ENCODE measurements at regions not wholly inside any gene's neighbourhood (a gene's known extent, or its start where the extent isn't known, plus 50 kb on each side); places are given as distances from the start of the nearest gene placed in this dataset.

DNA sequence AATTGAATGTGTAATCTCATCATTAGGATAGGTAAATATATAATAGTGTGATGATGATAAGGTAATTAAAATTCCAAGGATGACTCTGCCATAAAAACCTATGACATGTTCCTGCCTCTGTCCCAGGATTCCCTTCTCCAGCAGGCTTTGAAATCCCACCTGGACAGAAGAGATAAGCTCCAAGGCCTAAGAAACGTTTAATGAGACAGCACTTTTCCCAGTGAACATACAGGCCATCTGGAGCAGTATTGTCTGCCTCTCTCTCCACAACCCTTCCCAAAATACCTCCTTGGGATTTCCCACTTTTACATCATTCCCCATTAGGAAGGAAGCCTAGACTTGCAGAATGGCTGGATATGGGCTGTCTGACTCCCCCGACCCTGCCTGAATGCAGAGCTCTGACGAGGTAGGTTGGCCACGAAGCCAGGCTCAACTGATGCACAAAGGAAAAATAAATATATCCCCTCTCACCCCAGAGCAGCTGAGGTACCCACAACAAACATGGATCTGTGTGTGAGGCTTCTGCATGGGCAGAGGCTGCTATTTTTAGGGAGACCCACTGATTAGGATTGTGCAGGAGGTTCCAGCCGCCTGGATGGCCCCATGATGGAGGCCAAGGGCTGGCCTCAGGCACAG is 71.0 kb downstream of the TMPRSS5 start:
- DNase-seq, result no peak

DNA sequence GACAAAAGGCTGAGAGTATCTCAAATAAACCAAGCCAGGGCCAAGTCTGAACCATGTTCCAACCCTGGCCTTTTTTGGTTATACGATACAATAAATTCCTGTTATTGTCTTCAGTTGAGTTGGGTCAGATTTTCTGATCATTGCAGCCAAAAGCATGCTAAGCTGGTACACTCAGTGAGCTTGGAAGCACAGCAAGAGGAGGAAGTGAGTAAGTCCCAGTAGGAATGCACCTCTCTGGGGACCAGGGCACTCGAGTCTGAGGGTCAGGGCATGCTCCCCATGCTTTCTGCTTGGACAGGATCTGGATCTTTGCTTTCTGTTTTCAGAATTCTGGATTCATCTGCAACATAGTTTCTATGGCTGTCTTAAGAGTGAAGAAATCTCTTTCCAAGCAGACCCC is 73.1 kb downstream of the TMPRSS5 start:
- no peak for DNase-seq

DNA sequence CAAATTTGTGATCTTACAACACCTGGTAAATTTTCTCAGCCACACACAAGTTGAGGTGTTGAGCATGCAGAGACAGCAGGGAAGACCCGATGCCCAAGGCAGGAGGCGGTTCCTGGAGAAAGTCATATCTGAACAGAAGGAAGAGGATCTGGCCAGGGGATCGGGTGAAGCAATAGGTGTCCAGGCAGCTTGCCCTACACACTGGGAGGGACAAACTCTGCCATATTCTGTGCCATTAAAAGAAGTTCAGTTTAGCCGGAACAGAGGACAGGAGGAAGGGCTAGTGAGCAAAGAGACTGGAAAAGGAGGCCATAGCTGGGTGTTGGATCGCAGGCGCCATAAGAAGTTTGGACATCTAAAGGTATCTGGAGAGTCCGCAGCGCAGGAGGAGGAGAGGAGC is 76.5 kb downstream of the TMPRSS5 start:
- DNase-seq, result no peak

DNA sequence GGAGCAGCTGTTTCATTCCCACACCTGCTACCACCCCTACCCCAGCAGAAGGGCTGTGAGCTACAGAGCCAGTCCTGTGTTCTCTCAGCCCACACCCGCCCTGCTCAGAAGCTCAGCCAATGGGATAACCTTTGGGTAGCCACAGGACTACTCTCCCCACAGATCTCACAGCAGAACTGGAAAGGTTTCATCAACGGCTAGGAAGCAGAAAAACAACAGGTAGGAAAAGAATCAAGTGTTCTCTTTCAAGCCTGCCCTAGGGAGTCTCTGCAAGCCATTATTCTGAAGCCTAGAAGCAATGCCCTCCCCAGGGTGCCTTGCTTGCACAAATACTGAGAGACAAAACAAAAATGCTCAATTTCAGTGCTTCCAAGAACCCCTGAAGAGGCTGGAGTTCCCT is 77.2 kb downstream of the TMPRSS5 start:
- no peak for DNase-seq

DNA sequence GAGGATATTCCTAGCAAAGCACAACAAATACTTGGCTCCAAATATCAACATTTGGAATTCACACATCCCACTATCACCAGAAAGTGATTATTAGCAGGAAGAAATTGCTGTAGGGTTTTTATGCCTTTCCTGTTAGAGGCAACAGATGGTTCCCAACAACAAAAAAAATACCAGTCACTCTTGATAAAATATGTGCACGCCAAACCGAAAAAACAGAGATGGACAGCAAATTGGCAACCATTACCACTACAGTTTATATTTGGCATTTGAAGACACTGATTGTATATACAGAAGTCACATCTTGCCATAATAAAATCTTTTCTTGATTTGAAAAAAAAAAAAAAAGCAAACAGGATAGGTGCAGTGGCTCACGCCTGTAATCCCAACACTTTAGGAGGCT is 78.2 kb downstream of the TMPRSS5 start:
- DNase-seq, result no peak

DNA sequence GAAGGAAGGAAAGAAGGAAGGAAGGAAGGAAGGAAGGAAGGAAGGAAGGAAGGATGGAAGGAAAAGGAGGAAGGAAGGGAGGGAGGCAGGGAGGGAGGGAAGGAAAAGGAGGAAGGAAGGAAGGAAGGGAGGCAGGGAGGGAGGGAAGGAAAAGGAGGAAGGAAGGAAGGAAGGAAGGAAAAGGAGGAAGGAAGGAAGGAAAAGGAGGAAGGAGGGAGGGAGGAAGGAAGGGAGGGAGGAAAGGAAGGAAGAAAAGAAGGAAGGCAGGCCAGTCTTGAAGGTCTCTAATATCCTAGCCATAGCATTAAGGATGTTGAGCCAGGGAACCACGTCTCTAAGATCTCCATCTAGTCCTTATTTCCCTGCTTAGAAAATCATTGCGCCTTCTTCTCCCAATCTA is 78.8 kb downstream of the TMPRSS5 start:
- DNase-seq, result no peak

DNA sequence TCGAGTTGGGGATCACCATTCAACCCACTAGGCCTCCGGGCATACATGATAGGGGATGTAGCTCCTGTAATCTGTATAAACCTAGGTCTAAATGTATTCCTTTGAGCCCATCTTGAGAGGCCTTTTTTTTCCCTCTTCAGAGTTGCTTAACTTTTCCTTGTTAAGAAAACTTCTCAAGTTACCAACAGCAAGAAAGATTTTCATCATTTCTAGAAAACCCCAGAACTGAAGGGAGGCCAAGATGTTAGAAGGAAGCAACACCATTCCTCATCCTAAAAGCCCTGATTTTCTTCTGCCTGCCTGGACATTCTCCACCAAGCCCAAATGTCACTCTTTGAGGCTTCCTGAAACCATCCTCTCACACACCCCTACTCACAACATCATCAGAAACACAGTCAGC is 79.4 kb downstream of the TMPRSS5 start:
- no peak for DNase-seq

DNA sequence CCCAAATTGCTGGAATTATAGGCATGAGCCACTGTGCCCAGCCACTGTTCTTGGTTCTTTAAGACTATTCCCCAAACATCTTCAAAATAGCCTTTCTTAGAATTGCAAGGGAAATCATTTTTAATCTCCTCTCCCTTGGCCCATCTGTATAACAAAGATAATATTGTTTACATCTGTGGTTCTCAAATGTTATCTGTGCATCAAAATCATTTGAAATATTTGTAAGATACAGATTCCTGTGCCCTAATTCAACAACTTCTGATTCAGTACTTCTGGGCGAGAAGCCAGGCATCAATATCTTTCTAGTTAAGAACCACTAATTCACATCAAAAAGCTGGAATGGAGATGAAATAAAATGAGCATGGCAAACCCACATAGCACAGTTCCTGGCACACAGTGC is 83.0 kb downstream of the TMPRSS5 start:
- no peak for DNase-seq

DNA sequence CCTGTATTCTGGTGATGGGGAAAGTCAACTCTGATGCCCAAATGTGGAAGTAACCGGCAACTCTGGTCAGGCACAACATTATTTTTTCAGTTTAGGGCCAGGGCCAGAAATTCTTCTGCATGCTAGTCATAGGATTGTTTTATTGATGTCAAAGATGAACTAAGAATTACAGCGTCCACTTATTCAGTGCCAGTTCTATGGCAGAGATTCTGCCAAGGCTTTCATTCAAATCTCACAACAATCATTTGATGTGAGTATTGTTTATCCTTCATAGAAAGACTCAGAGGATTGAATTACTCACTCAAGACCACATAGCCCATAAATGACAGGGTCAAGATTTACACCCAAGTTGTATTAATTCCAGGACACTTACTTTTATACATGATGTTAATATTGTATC is 87.7 kb downstream of the TMPRSS5 start:
- no peak for DNase-seq

DNA sequence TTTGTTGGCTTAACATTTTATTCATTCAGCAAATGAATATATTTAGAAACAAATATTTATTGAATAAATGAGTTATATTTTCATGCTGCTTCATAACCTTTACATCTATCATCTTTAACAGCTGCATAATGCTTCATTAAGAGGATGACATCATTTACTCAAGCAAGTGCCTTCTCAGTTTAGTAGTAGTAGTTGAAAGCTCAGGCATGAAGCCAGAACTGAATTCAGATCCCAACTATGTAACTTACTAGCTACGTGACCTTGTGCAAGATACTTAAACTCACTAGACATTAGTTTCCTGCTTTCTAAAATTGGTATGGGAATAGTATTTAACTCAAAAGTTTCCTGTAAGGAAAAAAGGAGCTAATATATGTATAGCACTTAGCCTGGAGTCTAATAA is 90.3 kb downstream of the TMPRSS5 start:
- DNase-seq, result no peak

DNA sequence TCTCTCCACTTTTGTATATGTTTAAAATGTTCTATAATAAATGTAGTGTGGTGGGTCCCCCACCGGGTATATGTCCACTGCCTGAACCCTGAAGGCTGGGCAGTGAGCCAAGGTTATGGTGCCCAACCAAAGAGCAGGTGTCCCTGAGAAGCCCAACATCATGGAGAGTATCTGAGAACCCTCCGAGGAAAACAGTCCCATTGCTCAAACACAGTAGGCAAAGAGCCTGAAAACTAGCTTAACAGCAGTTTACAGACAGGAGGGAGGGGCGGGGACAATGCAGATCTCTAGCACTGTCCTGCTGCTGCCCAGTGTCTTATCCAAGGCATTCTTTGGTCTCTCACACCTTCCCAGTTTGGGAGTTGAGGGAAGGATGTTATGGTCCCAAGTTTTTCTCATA is 91.0 kb downstream of the TMPRSS5 start:
- DNase-seq, result no peak

DNA sequence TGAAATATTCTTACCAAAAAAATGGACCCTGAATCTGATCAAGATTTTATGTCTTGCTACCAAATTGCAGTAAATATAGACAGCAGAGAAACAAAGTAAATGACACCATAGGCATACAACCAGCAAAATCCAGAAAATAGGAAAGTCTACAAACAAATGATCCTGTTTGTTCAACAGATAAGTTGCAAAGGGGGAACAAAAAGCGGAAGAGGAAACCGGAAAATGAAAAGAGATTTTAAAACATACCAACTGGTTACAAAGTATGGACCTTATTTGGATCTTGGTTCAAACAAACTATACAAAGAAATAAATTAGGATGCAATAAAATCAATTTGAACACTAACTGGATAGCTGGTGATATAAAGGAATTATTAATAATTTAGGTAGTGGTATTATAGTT is 92.0 kb downstream of the TMPRSS5 start:
- no peak for DNase-seq

DNA sequence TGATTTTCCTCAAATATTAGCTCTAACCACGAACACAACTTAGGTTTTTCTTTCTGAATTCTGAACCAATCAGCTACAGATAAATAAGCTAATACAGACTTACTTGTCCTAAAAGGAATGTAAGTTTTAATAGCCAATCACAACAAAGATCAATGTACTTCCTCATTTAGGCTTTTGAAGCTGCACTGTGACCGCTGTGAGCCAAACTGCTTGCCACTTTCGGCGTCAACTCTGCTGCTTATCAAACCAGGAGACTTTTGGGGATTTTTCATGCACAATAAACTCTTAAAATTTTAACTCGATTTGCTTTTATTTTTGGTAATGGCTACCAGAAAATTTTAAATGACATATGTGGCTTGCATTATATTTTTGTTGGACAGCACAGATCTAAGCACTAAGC is 92.5 kb downstream of the TMPRSS5 start:
- DNase-seq, result no peak

DNA sequence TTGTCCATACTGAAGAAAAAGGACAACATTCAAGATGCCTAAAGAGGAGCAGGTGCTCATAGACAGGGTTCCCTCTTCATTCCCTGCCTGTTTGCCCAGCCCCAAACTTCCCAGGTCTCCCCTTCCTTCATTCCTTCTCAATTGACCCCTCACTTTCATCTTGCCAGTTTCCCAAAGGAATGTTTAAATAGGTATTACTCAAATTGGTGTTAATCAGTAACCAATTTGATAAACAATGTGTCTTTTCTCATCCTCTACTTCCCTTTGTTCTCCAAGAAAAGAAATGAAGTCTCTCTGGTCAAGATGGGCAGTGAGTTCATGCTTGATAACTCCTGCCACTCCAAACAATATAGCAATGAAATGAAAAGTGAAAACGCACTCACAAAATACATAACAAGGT is 101.9 kb downstream of the TMPRSS5 start:
- DNase-seq, result no peak

DNA sequence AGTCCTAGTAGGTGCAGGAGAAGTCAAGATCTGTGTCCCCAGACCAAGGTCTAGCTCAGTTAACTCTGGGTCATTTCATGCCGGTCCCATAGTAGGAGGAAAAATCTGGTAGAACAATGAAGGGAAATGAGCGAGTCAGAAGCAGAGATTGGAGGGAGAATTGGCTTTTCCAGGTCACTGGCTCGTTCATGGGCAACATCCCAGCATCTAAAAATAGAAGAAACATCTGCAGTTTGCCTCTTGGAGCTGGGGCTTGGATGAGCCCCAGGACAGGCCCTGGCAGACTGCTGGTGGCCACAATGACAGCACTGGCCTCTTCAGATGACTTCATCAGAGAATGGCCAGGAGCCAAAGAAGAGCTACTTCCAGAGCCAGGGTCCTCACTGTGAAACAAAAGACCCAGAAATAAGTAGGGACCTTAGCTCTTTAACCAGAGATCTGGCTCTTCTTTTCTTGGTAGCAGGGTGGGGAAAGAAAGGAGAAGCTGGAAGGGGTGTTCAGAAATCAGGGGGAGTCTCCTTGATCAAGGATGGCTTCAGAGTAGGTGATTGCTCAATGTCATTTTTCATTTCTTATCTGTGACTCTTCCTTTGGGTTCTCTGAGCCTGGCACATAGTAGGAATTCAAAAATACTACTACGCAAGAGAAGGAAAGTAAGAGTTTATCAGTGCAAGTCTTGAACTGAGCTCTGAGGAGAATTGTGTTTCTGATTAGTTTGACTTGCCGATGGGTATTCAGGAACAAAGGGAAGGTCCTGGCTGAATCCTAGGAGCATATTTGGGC is 102.6 kb downstream of the TMPRSS5 start:
- DNase-seq, result no peak

DNA sequence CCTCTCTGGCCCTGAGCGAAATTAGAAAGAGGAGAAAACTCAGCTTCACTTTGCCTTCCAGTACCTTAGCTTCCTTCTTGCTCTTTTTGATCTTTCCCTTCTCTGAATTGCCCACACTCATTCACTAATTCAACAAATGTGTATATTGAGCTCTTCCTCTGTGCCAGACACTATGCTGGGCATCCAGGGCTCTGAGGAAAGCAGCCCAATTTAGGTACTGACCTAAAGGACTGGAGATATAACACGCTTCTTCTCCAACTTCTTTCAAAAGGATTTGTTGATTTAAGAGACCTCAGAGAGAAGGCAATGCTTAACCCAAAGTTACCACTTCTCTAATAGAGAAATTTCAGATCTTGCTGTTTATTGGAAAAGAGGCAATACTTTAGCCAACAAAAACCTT is 103.6 kb downstream of the TMPRSS5 start:
- no peak for DNase-seq

DNA sequence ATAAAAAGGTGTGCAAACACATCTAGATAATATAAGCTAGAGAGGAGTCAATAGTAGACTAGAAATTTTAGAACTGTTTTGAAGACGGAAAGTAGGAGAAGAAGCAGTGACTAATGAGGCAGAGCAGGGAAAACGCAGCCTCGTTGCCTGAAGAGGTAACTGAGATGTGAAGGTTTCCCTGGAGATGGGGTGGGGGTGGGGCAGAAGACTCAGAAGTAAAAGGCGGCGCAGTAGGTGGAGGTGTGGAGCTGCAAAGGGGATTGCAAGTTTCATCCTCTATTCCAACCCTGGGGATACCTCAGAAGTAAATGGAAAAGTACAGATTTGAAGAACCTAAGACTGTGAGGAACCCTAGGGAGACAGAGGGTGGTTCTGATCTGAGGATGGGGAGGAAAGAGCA is 109.5 kb downstream of the TMPRSS5 start:
- no peak for DNase-seq

DNA sequence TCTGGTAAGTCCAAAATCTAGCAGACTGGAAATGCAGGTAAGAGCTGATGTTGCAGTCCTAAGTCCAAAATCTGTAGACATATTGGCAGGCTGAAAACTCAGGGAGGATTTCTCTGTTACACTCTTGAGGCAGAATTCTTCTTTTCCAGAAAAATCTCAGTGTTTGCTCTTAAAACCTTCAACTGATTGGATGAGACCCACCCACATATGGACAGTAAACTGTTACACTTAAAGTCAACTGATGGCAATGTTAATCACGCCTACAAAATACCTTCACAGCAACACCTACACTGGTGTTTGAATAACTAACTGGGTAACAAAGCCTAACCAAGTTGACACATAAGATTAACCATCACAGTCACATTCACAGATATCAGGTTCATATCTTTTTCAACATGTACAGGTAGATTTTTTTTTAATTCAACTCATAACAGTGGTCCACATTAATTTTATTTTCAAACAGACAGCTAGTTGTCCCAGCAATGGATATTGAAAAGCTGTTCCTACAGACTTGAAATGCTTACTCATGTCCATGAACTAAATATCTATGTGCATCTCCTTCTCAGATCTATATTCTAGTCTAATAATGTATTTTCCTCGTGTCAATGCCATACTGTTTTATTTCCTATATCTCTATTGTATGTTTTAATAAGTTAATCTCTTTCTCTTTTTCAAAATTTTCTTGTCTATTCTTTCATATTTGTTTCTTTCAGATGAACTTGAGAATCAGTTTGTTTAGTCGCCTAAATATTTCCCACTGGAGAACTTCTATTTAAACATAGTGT is 110.1 kb downstream of the TMPRSS5 start:
- DNase-seq, result no peak

DNA sequence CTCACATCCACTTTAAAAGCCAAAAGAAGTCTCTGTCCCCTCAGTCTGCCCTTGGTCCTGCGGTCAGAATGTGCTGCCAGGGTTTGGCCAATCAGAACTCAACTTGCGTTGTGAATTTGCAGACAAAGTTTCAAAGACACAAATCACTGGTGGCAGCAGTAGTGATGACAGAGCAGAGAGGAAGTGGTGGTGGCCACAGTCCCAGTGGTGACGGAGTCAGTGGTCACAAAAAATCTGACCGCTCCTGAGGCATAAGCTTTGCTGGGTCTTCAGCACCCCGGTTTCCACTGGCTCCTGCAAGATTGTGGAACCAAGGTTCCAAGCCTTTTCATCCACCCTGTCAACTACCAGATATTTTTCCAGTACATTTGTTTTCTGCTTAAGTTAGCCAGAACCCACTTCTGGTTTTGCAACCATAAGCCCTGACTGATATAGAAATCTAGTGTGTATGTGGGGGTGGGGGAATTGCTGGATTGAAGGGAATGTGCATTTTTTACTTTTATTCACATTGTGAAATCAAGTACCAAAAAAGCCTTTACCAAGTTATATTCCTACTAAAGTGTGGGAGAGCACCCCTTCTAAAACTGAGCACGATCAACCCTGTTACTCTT is 112.3 kb downstream of the TMPRSS5 start:
- peak; percentile 78 for DNase-seq

DNA sequence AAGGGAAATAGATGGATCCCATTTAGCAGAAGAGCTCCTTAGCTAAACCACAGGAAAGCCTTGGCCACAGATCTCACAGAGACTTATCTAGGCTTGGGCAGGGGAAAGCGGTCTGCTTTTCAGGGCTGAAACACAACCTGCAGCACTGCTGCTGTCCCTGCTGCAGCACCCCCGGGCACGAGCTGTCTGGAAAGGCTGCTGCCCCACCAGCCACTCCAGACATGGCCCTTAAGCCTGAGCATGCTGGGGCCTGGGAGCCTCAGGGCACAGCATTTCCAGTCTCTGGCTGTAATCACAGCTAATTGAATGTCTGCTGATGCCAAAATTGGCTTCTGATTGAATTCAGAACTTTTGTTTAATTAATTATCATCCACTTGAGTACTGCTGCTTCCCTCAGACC is 115.0 kb downstream of the TMPRSS5 start:
- DNase-seq, result no peak

DNA sequence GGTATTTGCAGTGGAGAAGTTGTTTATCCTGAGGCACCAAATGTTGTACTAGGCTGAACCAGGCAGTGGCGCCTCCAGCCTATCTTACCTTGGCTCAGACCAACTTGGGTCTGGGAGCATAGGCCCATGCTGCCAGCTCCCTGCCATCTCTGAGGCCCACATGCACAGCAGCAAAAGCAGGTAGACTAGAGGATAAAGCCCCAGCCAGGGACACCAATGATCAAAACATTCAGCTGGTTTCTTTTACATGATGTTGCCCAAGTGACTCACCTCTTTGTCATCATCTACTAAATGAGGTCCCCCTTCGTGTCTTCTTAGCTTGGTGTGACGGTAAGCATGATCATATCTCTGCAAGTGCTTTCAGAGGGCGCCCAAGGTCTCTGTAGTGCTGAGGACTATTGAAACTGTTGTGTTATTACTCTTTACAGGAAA is 112.1 kb upstream of the DRD2 start:
- DNase-seq, result peak; percentile 75

DNA sequence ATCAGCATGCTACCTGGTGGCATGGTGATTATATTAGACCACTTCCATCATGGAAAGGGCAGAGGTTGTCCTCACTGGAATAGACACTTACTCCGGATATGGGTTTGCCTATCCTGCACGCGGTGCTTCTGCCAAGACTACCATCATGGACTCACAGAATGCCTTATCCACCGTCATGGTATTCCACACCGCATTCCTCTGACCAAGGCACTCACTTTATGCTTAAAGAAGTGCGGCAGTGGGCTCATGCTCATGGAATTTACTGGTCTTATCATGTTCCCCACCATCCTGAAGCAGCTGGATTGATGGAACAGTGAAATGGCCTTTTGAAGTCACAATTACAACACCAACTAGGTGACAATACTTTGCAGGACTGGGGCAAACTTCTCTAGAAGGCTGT is 109.2 kb upstream of the DRD2 start:
- no peak for DNase-seq

DNA sequence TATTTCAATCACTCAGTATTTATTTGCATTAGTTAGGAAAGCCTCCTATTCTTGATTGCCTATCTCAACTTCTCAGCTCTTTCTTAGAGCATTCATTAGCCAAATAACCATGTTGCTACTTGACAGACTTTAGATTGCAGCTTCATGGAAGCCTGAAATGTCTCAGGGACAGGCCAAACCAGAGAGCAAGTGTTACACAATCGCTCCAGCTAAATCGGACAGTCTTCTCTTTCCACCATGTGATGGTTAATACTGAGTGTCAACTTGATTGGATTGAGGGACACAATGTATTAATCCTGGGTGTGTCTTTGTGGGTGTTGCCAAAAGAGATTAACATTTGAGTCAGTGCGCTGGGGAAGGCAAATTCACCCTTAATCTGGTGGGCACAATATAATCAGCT is 106.5 kb upstream of the DRD2 start:
- no peak for DNase-seq
